Esophagus muscularis mucosa (tissue), 4 donors: ENCODE measurements at regions not wholly inside any gene's neighbourhood (a gene's known extent, or its start where the extent isn't known, plus 50 kb on each side); places are given as distances from the start of the nearest gene placed in this dataset.

Experiments used
- CTCF ChIP-seq, 3 experiments: fragments of 200-600 bp in 2 of 3; fragments of 450-650 bp in 1 of 3; sonication (generic) in 2 of 3; IDR thresholded peaks; one replicate each; pipeline ENCODE4 v1.5.1; 2017 to 2019; ENCODE audit warnings: antibody characterized with exemption in 3 of 3, mild to moderate bottlenecking in 2 of 3, moderate library complexity in 1 of 3
- EP300 ChIP-seq: sonication (generic); formaldehyde crosslinking; IDR thresholded peaks from one replicate; pipeline ENCODE4 v1.6.1; 2017; ENCODE audit warnings: antibody characterized with exemption
- POLR2A ChIP-seq: fragments of 450-650 bp; IDR thresholded peaks from one replicate; pipeline ENCODE4 v1.6.1; 2017; ENCODE audit warnings: antibody characterized with exemption, moderate library complexity, mild to moderate bottlenecking, low read depth

- TF ChIP-seq CTCF (IDR thresholded peaks at IDR 0.05) (no peak), POLR2A (no peak), EP300 (no peak)
Measured at GRCh38 chr7:112886208-112886607, 96.0 kb upstream of the TMEM168 start.
